ENCODE measurements at regions not wholly inside any gene's neighbourhood (a gene's known extent, or its start where the extent isn't known, plus 50 kb on each side); places are given as distances from the start of the nearest gene placed in this dataset.

- TF ChIP-seq CTCF (conservative IDR thresholded peaks at IDR 0.05 in 1 of 2, IDR thresholded peaks at IDR 0.05 in 1 of 2; ENCODE audit: low read depth in 1 of 2, low read length in 2 of 2) (no peak), EZH2 (IDR thresholded peaks at IDR 0.05; ENCODE audit: low read length, missing control alignments) (no peak)
These were observed 95.0 kb downstream of the BOD1L2 start for GRCh38 chr18:57241869-57242268.
